Chondrocyte (in vitro differentiated cells): ENCODE measurements at regions not wholly inside any gene's neighbourhood (a gene's known extent, or its start where the extent isn't known, plus 50 kb on each side); places are given as distances from the start of the nearest gene placed in this dataset.
"Not testable (repeated sequence)": the region's sequence is repeated elsewhere in the genome, so short reads cannot be mapped to it uniquely, and the experiment has no call there.

Source experiments
- DNase-seq: peaks from one replicate; pipeline ENCODE4 v3.0.0; 2021; ENCODE audit warnings: mixed read lengths, low spot score
- H3K27ac Mint-ChIP-seq: one replicate; pipeline ENCODE4 v1.8.0; 2021; ENCODE audit warnings: mild to moderate bottlenecking, moderate library complexity, mixed read lengths; ENCODE audit not compliant: unreplicated experiment
- H3K27me3 Mint-ChIP-seq: 2 replicates; pipeline ENCODE4 v1.8.0; 2021; ENCODE audit warnings: low read depth, mixed read lengths
- H3K36me3 Mint-ChIP-seq: 2 replicates; pipeline ENCODE4 v1.8.0; 2021; ENCODE audit warnings: low read depth, mixed read lengths
- H3K4me1 Mint-ChIP-seq: 2 replicates; pipeline ENCODE4 v1.8.0; 2021; ENCODE audit warnings: low read depth, mild to moderate bottlenecking, mixed read lengths
- H3K4me3 Mint-ChIP-seq: one replicate; pipeline ENCODE4 v1.8.0; 2021; ENCODE audit warnings: mild to moderate bottlenecking, moderate library complexity, mixed read lengths; ENCODE audit not compliant: unreplicated experiment
- H3K9me3 Mint-ChIP-seq: 2 replicates; pipeline ENCODE4 v1.8.0; 2021; ENCODE audit warnings: low read depth, mixed read lengths
- CTCF ChIP-seq: fragments of 200-600 bp; sonication (generic); IDR thresholded peaks from 2 replicates; pipeline ENCODE4 v1.5.0; 2021; ENCODE audit warnings: antibody characterized with exemption, mild to moderate bottlenecking, moderate library complexity

GRCh38 chr15:63446255-63446654 is 58.1 kb upstream of the USP3 start:
- Mint-ChIP-seq H3K9me3 (no peaks in the 10 kb centered on the region), H3K4me1 (peaks cover 9% of the 10 kb centered on the region), H3K36me3 (no peaks in the 10 kb centered on the region), H3K4me3 (no peak overlapping the region), H3K27ac (no peak overlapping the region), H3K27me3 (peaks cover 7% of the 10 kb centered on the region)
- no peak for TF ChIP-seq CTCF
- no peak for DNase-seq

GRCh38 chr15:63447017-63447676 is 57.2 kb upstream of the USP3 start:
- no peak for TF ChIP-seq CTCF
- Mint-ChIP-seq H3K36me3 (no peaks in the 10 kb centered on the region), H3K27me3 (peaks cover 7% of the 10 kb centered on the region), H3K9me3 (no peaks in the 10 kb centered on the region), H3K4me1 (peaks cover 9% of the 10 kb centered on the region), H3K4me3 (no peak overlapping the region), H3K27ac (no peak overlapping the region)
- no peak for DNase-seq

GRCh38 chr15:63448266-63448665 is 56.1 kb upstream of the USP3 start:
- no peak for TF ChIP-seq CTCF
- H3K4me1 Mint-ChIP-seq, result peaks cover 9% of the 10 kb centered on the region
- H3K27ac Mint-ChIP-seq, result no peak overlapping the region

GRCh38 chr15:63448872-63449555 is 55.4 kb upstream of the USP3 start:
- H3K36me3 Mint-ChIP-seq, H3K27ac Mint-ChIP-seq, DNase-seq, H3K4me3 Mint-ChIP-seq, H3K9me3 Mint-ChIP-seq, H3K27me3 Mint-ChIP-seq, H3K4me1 Mint-ChIP-seq: not testable (repeated sequence)

More at GRCh38 chr15:63448266-63448665, 56.1 kb upstream of the USP3 start:
- Mint-ChIP-seq H3K36me3 (no peaks in the 10 kb centered on the region), H3K27me3 (peaks cover 7% of the 10 kb centered on the region), H3K4me3 (no peak overlapping the region), H3K9me3 (no peaks in the 10 kb centered on the region)
- no peak for DNase-seq

- TF ChIP-seq CTCF, result no peak
- Mint-ChIP-seq H3K4me3 (no peak overlapping the region), H3K9me3 (no peaks in the 10 kb centered on the region), H3K4me1 (peaks cover 9% of the 10 kb centered on the region), H3K27ac (no peak overlapping the region), H3K27me3 (peaks cover 3% of the 10 kb centered on the region), H3K36me3 (no peaks in the 10 kb centered on the region)
- no peak for DNase-seq
Observed at GRCh38 chr15:63449731-63450130, 54.7 kb upstream of the USP3 start.

GRCh38 chr15:63450884-63451225 is 53.5 kb upstream of the USP3 start:
- no peak overlapping the region for H3K27ac Mint-ChIP-seq
- H3K4me1 Mint-ChIP-seq, result peaks cover 9% of the 10 kb centered on the region
- DNase-seq, result no peak
- H3K27me3 Mint-ChIP-seq, result no peaks in the 10 kb centered on the region
- no peaks in the 10 kb centered on the region for H3K36me3 Mint-ChIP-seq
- H3K4me3 Mint-ChIP-seq, result no peak overlapping the region
- no peak for TF ChIP-seq CTCF
- no peaks in the 10 kb centered on the region for H3K9me3 Mint-ChIP-seq
